Lower lobe of right lung (tissue), 2 donors: ENCODE measurements at regions not wholly inside any gene's neighbourhood (a gene's known extent, or its start where the extent isn't known, plus 50 kb on each side); places are given as distances from the start of the nearest gene placed in this dataset.

ENCODE experiments used
- ATAC-seq, 2 donors: fragments of 200-7000 bp; cut with Tn5 transposase; one replicate each; pipeline ENCODE4 v1.9.1; 2020 to 2022; ENCODE audit warnings: mild to moderate bottlenecking in 2 of 2, moderate library complexity in 2 of 2
- DNase-seq: peaks from one replicate; pipeline ENCODE4 v3.0.0-alpha.2; 2020
- H3K27ac ChIP-seq: fragments of 200-600 bp; one replicate; pipeline ENCODE4 v1.8.0; 2022
- H3K27me3 ChIP-seq: fragments of 200-600 bp; one replicate; pipeline ENCODE4 v1.8.0; 2022; ENCODE audit warnings: low read depth
- H3K36me3 ChIP-seq: fragments of 200-600 bp; one replicate; pipeline ENCODE4 v1.8.0; 2022; ENCODE audit warnings: mild to moderate bottlenecking
- H3K4me1 ChIP-seq: fragments of 200-600 bp; one replicate; pipeline ENCODE4 v1.8.0; 2022
- H3K4me3 ChIP-seq: fragments of 200-600 bp; one replicate; pipeline ENCODE4 v1.8.0; 2022; ENCODE audit warnings: mild to moderate bottlenecking
- H3K9me3 ChIP-seq: fragments of 200-600 bp; one replicate; pipeline ENCODE4 v1.8.0; 2022
- CTCF ChIP-seq: fragments of 200-600 bp; IDR thresholded peaks from one replicate; pipeline ENCODE4 v1.8.0; 2022; ENCODE audit warnings: antibody characterized with exemption, mild to moderate bottlenecking
- intact Hi-C: fragments of 100-400 bp; cut with DNase I; formaldehyde crosslinking; loops from one replicate; pipeline ENCODE4 v1.11.0; 2022
- donor health status: DM: no; HTN: yes; CAD: no; lungs with severe emphysema.

- DNase-seq (no peak), ATAC-seq (no peak)
- Histone ChIP-seq H3K27me3 (no peaks in the 10 kb centered on the region), H3K36me3 (no peaks in the 10 kb centered on the region), H3K9me3 (no peaks in the 10 kb centered on the region), H3K4me3 (no peak overlapping the region), H3K27ac (no peak overlapping the region), H3K4me1 (no peaks in the 10 kb centered on the region)
- TF ChIP-seq CTCF: no peak
- intact Hi-C loops: no loop called here
Observed at GRCh38 chr3:67094167-67094566, 96.1 kb downstream of the KBTBD8 start.

- H3K4me3 ChIP-seq: no peak overlapping the region
- H3K9me3 ChIP-seq: no peaks in the 10 kb centered on the region
- H3K36me3 ChIP-seq: no peaks in the 10 kb centered on the region
- intact Hi-C loops: no loop called here
- no peak for ATAC-seq
- no peaks in the 10 kb centered on the region for H3K27me3 ChIP-seq
- H3K27ac ChIP-seq: no peak overlapping the region
- TF ChIP-seq CTCF: no peak
- DNase-seq: no peak
- H3K4me1 ChIP-seq: no peaks in the 10 kb centered on the region
Observed at GRCh38 chr3:67094774-67095173, 96.7 kb downstream of the KBTBD8 start.

DNA sequence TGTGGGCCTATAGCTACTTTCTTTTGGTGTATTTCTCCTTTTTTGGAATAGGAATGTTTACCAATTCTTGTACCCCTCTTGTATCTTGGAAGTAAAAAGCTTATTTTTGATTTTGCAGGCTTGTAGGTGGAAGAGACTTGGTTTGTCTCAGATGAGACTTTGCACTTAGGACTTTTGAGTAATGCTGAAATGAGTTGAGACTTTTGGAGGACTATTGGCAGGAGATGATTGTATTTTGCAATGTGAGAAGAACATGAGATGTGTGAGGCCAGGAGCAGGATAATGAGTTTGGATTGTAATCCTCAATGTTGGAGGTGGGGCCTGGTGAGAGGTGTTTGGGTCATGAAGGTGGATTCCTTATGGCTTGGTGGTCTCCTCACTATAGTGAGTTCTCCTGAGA is 106.3 kb downstream of the KBTBD8 start:
- ATAC-seq (no peak), DNase-seq (no peak)
- Histone ChIP-seq H3K36me3 (no peaks in the 10 kb centered on the region), H3K27me3 (no peaks in the 10 kb centered on the region), H3K4me3 (no peak overlapping the region), H3K4me1 (no peaks in the 10 kb centered on the region), H3K9me3 (no peaks in the 10 kb centered on the region), H3K27ac (no peak overlapping the region)
- TF ChIP-seq CTCF: no peak
- intact Hi-C loops: no loop called here

DNA sequence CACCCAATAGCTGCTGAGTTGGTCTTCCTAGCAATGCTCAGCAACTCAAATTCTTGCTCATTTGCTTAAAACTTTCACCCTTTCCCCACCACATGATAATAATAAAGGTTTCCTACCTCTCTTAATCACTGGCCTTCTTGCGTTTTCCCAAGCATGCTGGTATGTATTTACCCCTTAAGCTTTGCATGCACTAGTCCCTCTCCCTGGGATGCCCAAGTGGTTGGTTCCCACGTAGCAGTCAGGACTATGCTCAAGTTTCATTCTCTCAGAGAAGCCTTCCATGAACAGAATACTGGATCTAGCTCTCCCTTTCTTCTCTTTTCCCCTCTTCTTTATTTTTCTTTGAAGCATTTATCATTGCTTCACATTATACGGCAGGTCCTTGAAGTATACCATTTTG is 108.8 kb downstream of the KBTBD8 start:
- DNase-seq: no peak
- Histone ChIP-seq H3K4me1 (no peaks in the 10 kb centered on the region), H3K36me3 (no peaks in the 10 kb centered on the region), H3K27ac (no peak overlapping the region), H3K9me3 (no peaks in the 10 kb centered on the region), H3K27me3 (no peaks in the 10 kb centered on the region), H3K4me3 (no peak overlapping the region)
- no peak for ATAC-seq
- no peak for TF ChIP-seq CTCF
- intact Hi-C loops: no loop called here

DNA sequence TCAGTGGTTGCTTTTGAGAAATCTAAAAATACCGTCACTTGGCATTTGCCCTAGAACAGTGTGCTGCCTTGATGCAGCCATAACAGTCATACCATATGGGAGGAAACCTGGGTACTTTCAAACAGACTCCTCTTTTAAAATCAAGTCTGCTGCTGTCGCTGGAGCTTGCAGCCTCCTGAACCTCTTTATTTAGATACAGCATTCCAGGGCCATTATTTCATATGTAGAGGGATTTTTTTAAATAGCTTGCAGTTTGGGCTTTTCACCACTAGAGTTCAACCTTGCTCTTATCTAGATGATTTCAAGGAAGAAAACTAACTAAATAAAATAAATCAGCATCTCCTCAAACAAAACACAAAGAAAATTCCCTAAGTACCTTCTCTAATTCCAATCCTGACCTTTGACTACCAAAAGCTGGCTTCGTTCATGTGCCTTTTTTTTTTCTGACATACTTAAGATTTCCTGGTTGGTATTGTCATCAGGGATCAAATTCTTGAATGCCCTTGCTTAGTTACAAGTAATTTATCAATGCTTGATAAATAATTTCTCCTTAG is 111.6 kb downstream of the KBTBD8 start:
- intact Hi-C loops: no loop called here
- no peaks in the 10 kb centered on the region for H3K9me3 ChIP-seq
- peak; percentile 43 for TF ChIP-seq CTCF
- ATAC-seq: no peak
- H3K4me1 ChIP-seq: no peaks in the 10 kb centered on the region
- no peaks in the 10 kb centered on the region for H3K27me3 ChIP-seq
- DNase-seq: no peak
- no peaks in the 10 kb centered on the region for H3K36me3 ChIP-seq
- H3K4me3 ChIP-seq: no peak overlapping the region
- no peak overlapping the region for H3K27ac ChIP-seq
